ENCODE measurements at regions not wholly inside any gene's neighbourhood (a gene's known extent, or its start where the extent isn't known, plus 50 kb on each side); places are given as distances from the start of the nearest gene placed in this dataset.
A peak's percentile ranks its signal among the peaks of the same experiment; 100 is the strongest.

GRCh38 chr4:38243388-38244053, 283.3 kb downstream of the PTTG2 start:
- TF ChIP-seq CTCF (IDR thresholded peaks at IDR 0.05; ENCODE audit: unreplicated experiment in 3 of 3) = no peak
- H3K36me3 Mint-ChIP-seq (ENCODE audit: low read depth) = peaks cover 6% of the 10 kb centered on the region
- H3K27ac Mint-ChIP-seq = peak overlapping the region in 1 of 3 experiments; percentile 16
- peaks cover 6% of the 10 kb centered on the region for H3K27me3 Mint-ChIP-seq (ENCODE audit: low read depth)
- peaks cover 12% of the 10 kb centered on the region for H3K9me3 Mint-ChIP-seq
- no peak overlapping the region for H3K4me3 Mint-ChIP-seq
- no peaks in the 10 kb centered on the region for H3K4me1 Mint-ChIP-seq

GRCh38 chr4:38254825-38255224, 294.6 kb downstream of the PTTG2 start:
- Mint-ChIP-seq H3K4me1 (no peaks in the 10 kb centered on the region), H3K27me3 (ENCODE audit: low read depth) (no peaks in the 10 kb centered on the region), H3K4me3 (no peak overlapping the region), H3K9me3 (peaks cover 27% of the 10 kb centered on the region), H3K27ac (no peak overlapping the region), H3K36me3 (ENCODE audit: low read depth) (peaks cover 10% of the 10 kb centered on the region)
- TF ChIP-seq CTCF (IDR thresholded peaks at IDR 0.05; ENCODE audit: unreplicated experiment in 3 of 3) = no peak

GRCh38 chr4:38255572-38255971, 295.4 kb downstream of the PTTG2 start:
- Mint-ChIP-seq H3K27me3 (ENCODE audit: low read depth) (no peaks in the 10 kb centered on the region), H3K27ac (no peak overlapping the region), H3K4me3 (no peak overlapping the region), H3K9me3 (peaks cover 22% of the 10 kb centered on the region), H3K36me3 (ENCODE audit: low read depth) (peaks cover 10% of the 10 kb centered on the region), H3K4me1 (no peaks in the 10 kb centered on the region)
- TF ChIP-seq CTCF (IDR thresholded peaks at IDR 0.05; ENCODE audit: unreplicated experiment in 3 of 3) = no peak

GRCh38 chr4:38266616-38267015, 306.4 kb downstream of the PTTG2 start:
- no peak overlapping the region for H3K27ac Mint-ChIP-seq
- no peaks in the 10 kb centered on the region for H3K9me3 Mint-ChIP-seq
- no peak for TF ChIP-seq CTCF (IDR thresholded peaks at IDR 0.05; ENCODE audit: unreplicated experiment in 3 of 3)
- no peaks in the 10 kb centered on the region for H3K36me3 Mint-ChIP-seq (ENCODE audit: low read depth)
- H3K27me3 Mint-ChIP-seq (ENCODE audit: low read depth) = no peaks in the 10 kb centered on the region
- H3K4me1 Mint-ChIP-seq = no peaks in the 10 kb centered on the region
- H3K4me3 Mint-ChIP-seq = no peak overlapping the region

- Mint-ChIP-seq H3K9me3 (no peaks in the 10 kb centered on the region), H3K27me3 (ENCODE audit: low read depth) (no peaks in the 10 kb centered on the region)
Observed at GRCh38 chr4:38268108-38268820, 308.1 kb downstream of the PTTG2 start.

More at GRCh38 chr4:38268108-38268820, 308.1 kb downstream of the PTTG2 start:
- no peaks in the 10 kb centered on the region for H3K36me3 Mint-ChIP-seq (ENCODE audit: low read depth)
- H3K4me1 Mint-ChIP-seq = no peaks in the 10 kb centered on the region
- H3K27ac Mint-ChIP-seq = no peak overlapping the region
- no peak for TF ChIP-seq CTCF (IDR thresholded peaks at IDR 0.05; ENCODE audit: unreplicated experiment in 3 of 3)
- H3K4me3 Mint-ChIP-seq = no peak overlapping the region

Measured in nephron (organoid).